Mammary epithelial cell (primary cell): ENCODE measurements at regions not wholly inside any gene's neighbourhood (a gene's known extent, or its start where the extent isn't known, plus 50 kb on each side); places are given as distances from the start of the nearest gene placed in this dataset.

Experiments
- CTCF ChIP-seq, 2 donors: IDR thresholded peaks in 1 of 2; conservative IDR thresholded peaks in 1 of 2; 2 replicates each; pipeline ENCODE4 v1.5.1; 2011 to 2012; ENCODE audit warnings: inconsistent platforms in 2 of 2, low read length in 2 of 2, mild to moderate bottlenecking in 2 of 2, control low read depth in 1 of 2, low read depth in 1 of 2; ENCODE audit not compliant: insufficient read depth in 1 of 2; ENCODE audit errors: extremely low read depth in 1 of 2
- EZH2 ChIP-seq: IDR thresholded peaks from 2 replicates; pipeline ENCODE4 v1.6.1; 2012; ENCODE audit warnings: low read length, inconsistent platforms, borderline replicate concordance

GRCh38 chr9:7930613-7931012 lies 131.0 kb upstream of the DMAC1 start:
- no peak for TF ChIP-seq CTCF (conservative IDR thresholded peaks at IDR 0.05 in 1 of 2, IDR thresholded peaks at IDR 0.05 in 1 of 2; ENCODE audit: extremely low read depth in 1 of 2, insufficient read depth in 1 of 2, low read depth in 1 of 2, low read length in 2 of 2)
- no peak for TF ChIP-seq EZH2
